ENCODE measurements at regions not wholly inside any gene's neighbourhood (a gene's known extent, or its start where the extent isn't known, plus 50 kb on each side); places are given as distances from the start of the nearest gene placed in this dataset.

GRCh38 chr6:22189946-22190345 lies 106.9 kb downstream of the PRL start:
- TF ChIP-seq CTCF (IDR thresholded peaks at IDR 0.05; ENCODE audit: low read length) (no peak), EZH2 (IDR thresholded peaks at IDR 0.05; ENCODE audit: borderline replicate concordance, low read length) (no peak)

Data from OCI-LY1 (cell line).